Neural crest cell (in vitro differentiated cells): ENCODE measurements at regions not wholly inside any gene's neighbourhood (a gene's known extent, or its start where the extent isn't known, plus 50 kb on each side); places are given as distances from the start of the nearest gene placed in this dataset.

ENCODE experiments used
- DNase-seq: peaks from one replicate; pipeline ENCODE4 v3.0.0; 2021; ENCODE audit warnings: low read depth, mixed read lengths, low spot score
- H3K27ac Mint-ChIP-seq: one replicate; pipeline ENCODE4 v1.8.0; 2021; ENCODE audit warnings: mild to moderate bottlenecking, mixed read lengths; ENCODE audit not compliant: unreplicated experiment
- H3K27me3 Mint-ChIP-seq: 2 replicates; pipeline ENCODE4 v1.8.0; 2021; ENCODE audit warnings: low read depth, mild to moderate bottlenecking, mixed read lengths
- H3K36me3 Mint-ChIP-seq: 2 replicates; pipeline ENCODE4 v1.8.0; 2021; ENCODE audit warnings: low read depth, mild to moderate bottlenecking, mixed read lengths
- H3K4me1 Mint-ChIP-seq: 2 replicates; pipeline ENCODE4 v1.8.0; 2021; ENCODE audit warnings: mixed read lengths
- H3K4me3 Mint-ChIP-seq: one replicate; pipeline ENCODE4 v1.8.0; 2021; ENCODE audit warnings: mild to moderate bottlenecking, mixed read lengths
- H3K9me3 Mint-ChIP-seq: 2 replicates; pipeline ENCODE4 v1.8.0; 2021; ENCODE audit warnings: mixed read lengths
- TF ChIP-seq, protein P1 (sequence below): fragments of 200-600 bp; sonication (generic); conservative IDR thresholded peaks from 2 replicates; pipeline ENCODE4 v1.5.0; 2021; ENCODE audit warnings: antibody characterized with exemption, mild to moderate bottlenecking

DNA sequence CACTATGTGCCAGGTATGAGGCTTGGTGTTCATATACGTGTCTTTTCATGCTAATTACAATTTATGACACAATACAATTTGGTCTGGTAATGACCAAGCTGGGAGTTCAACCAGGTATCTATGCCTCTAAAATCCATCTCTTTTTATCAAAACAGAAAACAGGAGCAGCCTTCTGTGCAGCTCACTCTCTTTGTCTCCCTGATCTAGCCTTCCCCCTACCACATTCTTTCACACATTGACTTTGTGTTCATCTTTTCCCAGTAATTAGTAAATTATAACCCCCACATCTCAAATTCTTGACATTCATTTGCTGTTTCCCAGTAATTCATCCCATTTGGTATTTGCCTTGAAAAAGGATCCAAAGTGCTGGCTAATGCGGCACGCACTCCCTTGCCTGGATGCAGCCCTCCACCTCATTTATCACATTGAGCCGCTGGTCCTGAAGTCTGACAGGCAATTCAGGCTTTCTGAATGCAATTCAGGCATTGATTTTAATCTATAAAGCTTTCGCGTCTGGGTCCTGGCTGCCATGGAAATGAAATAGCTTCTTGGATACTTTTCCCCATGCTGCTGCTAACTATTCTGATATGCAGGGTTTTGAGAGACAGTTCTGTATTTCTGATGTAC, 112.5 kb upstream of the ANKRD1 start:
- Mint-ChIP-seq H3K27ac (no peak overlapping the region), H3K9me3 (no peaks in the 10 kb centered on the region), H3K4me1 (peaks cover 30% of the 10 kb centered on the region), H3K36me3 (no peaks in the 10 kb centered on the region), H3K4me3 (peak overlapping the region; percentile 44), H3K27me3 (no peaks in the 10 kb centered on the region)
- TF ChIP-seq, protein P1, sequence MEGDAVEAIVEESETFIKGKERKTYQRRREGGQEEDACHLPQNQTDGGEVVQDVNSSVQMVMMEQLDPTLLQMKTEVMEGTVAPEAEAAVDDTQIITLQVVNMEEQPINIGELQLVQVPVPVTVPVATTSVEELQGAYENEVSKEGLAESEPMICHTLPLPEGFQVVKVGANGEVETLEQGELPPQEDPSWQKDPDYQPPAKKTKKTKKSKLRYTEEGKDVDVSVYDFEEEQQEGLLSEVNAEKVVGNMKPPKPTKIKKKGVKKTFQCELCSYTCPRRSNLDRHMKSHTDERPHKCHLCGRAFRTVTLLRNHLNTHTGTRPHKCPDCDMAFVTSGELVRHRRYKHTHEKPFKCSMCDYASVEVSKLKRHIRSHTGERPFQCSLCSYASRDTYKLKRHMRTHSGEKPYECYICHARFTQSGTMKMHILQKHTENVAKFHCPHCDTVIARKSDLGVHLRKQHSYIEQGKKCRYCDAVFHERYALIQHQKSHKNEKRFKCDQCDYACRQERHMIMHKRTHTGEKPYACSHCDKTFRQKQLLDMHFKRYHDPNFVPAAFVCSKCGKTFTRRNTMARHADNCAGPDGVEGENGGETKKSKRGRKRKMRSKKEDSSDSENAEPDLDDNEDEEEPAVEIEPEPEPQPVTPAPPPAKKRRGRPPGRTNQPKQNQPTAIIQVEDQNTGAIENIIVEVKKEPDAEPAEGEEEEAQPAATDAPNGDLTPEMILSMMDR = no peak
- no peak for DNase-seq

DNA sequence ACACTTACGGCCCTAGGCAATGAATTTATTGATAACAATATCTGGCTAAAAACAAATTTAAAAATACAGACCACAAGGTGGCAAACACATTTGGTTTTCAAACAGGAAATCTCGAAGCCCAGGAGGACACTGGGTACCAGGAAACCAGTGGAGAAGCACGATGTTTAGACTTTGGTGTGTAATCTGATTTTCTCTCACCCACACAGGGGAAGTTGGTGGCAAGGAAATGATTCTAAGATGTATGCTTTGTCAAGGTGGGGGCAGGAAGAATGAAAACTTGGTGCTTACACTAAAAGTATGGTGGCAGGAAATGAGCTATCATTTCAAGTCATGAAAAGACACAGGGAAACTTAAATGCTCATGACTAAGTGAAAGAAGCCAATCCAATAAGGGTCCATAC, 113.2 kb upstream of the ANKRD1 start:
- H3K4me3 Mint-ChIP-seq = no peak overlapping the region
- TF ChIP-seq, protein P1 = no peak
- no peak overlapping the region for H3K27ac Mint-ChIP-seq
- peaks cover 34% of the 10 kb centered on the region for H3K4me1 Mint-ChIP-seq
- DNase-seq = no peak
- no peaks in the 10 kb centered on the region for H3K36me3 Mint-ChIP-seq
- no peaks in the 10 kb centered on the region for H3K27me3 Mint-ChIP-seq
- no peaks in the 10 kb centered on the region for H3K9me3 Mint-ChIP-seq

DNA sequence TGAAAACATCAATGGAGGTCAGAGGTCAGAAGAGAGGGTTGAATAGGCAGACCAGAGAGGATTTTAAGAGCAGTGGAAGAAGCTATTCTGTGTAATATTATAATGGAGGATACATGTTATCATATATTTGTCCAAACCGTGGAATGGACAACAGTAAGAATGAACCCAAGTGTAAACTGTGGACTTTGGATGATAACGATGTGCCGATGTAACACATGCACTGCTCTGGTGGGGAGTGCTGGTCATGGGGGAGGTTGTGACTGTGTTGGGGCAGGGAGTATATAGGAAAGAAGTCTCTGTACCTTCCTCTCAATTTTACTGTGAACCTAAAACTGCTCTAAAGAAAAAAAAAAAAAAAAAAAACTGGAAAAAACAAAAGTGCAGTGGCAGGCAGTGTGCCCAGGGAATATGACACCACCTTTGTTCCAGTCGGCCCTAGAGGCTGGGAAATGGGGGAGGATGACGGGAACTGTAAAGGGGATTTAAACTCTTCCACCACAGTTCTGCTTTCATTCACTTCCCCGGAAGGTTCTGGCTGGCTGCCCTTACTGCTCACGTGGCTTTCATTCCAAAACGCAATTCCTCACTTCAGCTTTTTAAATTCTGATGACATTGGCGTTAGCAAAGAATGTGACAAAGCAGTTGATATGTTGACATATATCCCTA, 113.7 kb upstream of the ANKRD1 start:
- Mint-ChIP-seq H3K27ac (peak overlapping the region; percentile 68), H3K9me3 (no peaks in the 10 kb centered on the region), H3K27me3 (no peaks in the 10 kb centered on the region), H3K36me3 (no peaks in the 10 kb centered on the region), H3K4me3 (no peak overlapping the region), H3K4me1 (peaks cover 37% of the 10 kb centered on the region)
- TF ChIP-seq, protein P1 = no peak
- no peak for DNase-seq

DNA sequence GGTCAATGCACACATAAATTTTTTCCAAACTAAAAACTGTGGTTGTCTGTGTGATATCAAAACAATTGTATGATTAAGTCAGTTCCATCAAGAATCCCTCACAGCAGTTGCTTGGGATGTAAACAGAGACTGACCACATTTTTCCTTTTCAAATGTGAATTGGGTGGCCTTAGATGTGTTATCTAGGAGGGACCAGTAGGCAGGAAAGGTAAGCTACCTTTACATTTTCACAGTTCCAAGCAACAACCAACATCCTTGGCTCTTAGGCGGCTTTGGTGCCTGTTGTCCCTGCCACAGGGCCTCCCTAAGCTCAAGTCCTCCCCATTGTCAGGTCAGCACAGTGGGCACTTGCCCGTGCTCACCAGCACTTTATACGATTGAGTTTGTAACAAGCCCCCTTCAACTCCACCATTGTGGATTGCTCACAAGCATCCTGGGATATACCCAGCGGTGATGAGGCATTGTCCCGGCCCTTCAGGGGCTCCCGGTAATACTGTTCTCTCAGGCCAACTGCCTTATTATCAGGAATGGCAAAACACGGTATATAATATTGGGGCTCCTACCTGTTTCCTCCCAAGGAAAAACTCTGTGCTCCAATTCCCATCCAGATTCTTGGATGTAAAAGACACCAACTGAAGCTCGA, 114.9 kb upstream of the ANKRD1 start:
- no peaks in the 10 kb centered on the region for H3K36me3 Mint-ChIP-seq
- peaks cover 37% of the 10 kb centered on the region for H3K4me1 Mint-ChIP-seq
- TF ChIP-seq, protein P1 = no peak
- H3K9me3 Mint-ChIP-seq = no peaks in the 10 kb centered on the region
- H3K4me3 Mint-ChIP-seq = no peak overlapping the region
- no peak for DNase-seq
- no peak overlapping the region for H3K27ac Mint-ChIP-seq
- no peaks in the 10 kb centered on the region for H3K27me3 Mint-ChIP-seq

DNA sequence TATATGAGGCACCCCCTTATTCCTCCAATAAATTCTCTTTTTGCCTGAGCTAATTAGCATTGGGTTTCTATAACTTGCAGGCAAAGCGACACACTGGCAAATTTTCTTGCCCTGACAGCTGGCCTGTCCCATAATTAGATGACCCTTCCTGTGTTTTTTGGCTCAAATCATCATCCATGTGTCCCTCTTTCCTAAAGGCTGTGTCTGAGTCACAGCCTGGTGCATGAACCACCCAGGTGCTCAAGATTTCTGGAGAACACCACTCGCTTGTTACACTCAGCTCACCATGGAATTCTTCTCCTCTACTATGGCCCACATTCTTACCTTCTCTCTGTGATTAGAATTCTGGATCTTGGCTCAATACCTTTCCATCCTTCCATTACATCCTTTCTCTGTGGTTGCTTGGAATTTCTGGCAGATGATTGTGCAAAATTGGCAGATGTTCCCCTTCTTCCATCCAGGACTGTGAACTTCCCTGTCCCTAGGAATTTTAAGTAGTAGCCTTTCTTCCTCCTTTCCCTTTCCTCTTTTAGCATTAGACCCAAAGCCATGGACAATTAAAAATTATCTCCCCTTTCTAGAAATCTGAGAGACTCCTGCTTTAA, 116.0 kb upstream of the ANKRD1 start:
- TF ChIP-seq, protein P1 = no peak
- Mint-ChIP-seq H3K27me3 (no peaks in the 10 kb centered on the region), H3K36me3 (no peaks in the 10 kb centered on the region), H3K9me3 (no peaks in the 10 kb centered on the region), H3K4me3 (no peak overlapping the region), H3K27ac (no peak overlapping the region), H3K4me1 (peaks cover 37% of the 10 kb centered on the region)
- DNase-seq = no peak
